K562 (cell line): ENCODE measurements at regions not wholly inside any gene's neighbourhood (a gene's known extent, or its start where the extent isn't known, plus 50 kb on each side); places are given as distances from the start of the nearest gene placed in this dataset.
A peak's percentile ranks its signal among the peaks of the same experiment; 100 is the strongest.

ENCODE experiments used
- BRCA1 ChIP-seq, 2 experiments: fragments of 450-650 bp in 1 of 2; sonication (generic) in 1 of 2; formaldehyde crosslinking in 1 of 2; IDR thresholded peaks; 2 replicates each; pipeline versions ENCODE4 v1.5.0 to v1.6.1; 2017 to 2020; ENCODE audit warnings: mild to moderate bottlenecking in 1 of 2, missing genetic modification reagents in 1 of 2
- CBFA2T3 ChIP-seq: fragments of 450-650 bp; IDR thresholded peaks from 2 replicates; pipeline ENCODE4 v1.6.1; 2017
- ETV6 ChIP-seq, 3 experiments: fragments of 150-350 bp in 1 of 3; sonication (generic) in 1 of 3; formaldehyde crosslinking in 1 of 3; IDR thresholded peaks; 2 replicates each; pipeline versions ENCODE4 v1.6.1 to v1.8.0; 2014 to 2022; ENCODE audit warnings: borderline replicate concordance in 2 of 3, low read depth in 2 of 3, antibody characterized with exemption in 1 of 3, low read length in 1 of 3, mild to moderate bottlenecking in 1 of 3, missing genetic modification reagents in 1 of 3
- GATAD2B ChIP-seq: fragments of 450-650 bp; IDR thresholded peaks from 2 replicates; pipeline ENCODE4 v1.6.1; 2017; ENCODE audit warnings: mild to moderate bottlenecking, borderline replicate concordance
- MYC ChIP-seq, 2 experiments: fragments of 250-450 bp in 1 of 2; sonication (Bioruptor Pico) in 1 of 2; IDR thresholded peaks; 2 replicates each; pipeline versions ENCODE4 v1.5.1 to v1.6.1; 2012 to 2021; ENCODE audit warnings: low read depth in 2 of 2, borderline replicate concordance in 1 of 2, improper control_type of control experiment in 1 of 2, low read length in 1 of 2, mild to moderate bottlenecking in 1 of 2, moderate library complexity in 1 of 2
- RBFOX2 ChIP-seq: fragments of 200-400 bp; formaldehyde crosslinking; IDR thresholded peaks from 2 replicates; pipeline ENCODE4 v1.6.1; 2017; ENCODE audit warnings: low read depth, mild to moderate bottlenecking, low read length, moderate library complexity
- RBM39 ChIP-seq: fragments of 200-400 bp; formaldehyde crosslinking; optimal IDR thresholded peaks from 2 replicates; pipeline ENCODE3; 2018; ENCODE audit warnings: low read depth, low read length
- SMARCA4 ChIP-seq: fragments of 450-650 bp; IDR thresholded peaks from 2 replicates; pipeline ENCODE4 v1.6.1; 2016
- SMARCE1 ChIP-seq: fragments of 450-650 bp; IDR thresholded peaks from 2 replicates; pipeline ENCODE4 v1.7.1; 2016; ENCODE audit warnings: mild to moderate bottlenecking
- ZNF212 ChIP-seq: fragments of 450-650 bp; formaldehyde crosslinking; IDR thresholded peaks from 2 replicates; pipeline ENCODE4 v1.4.0; 2020; ENCODE audit warnings: mild to moderate bottlenecking
- ZNF282 ChIP-seq: sonication (generic); formaldehyde crosslinking; IDR thresholded peaks from 2 replicates; pipeline ENCODE4 v1.8.1; 2023; ENCODE audit warnings: missing genetic modification reagents
- ZNF431 ChIP-seq: sonication (generic); formaldehyde crosslinking; IDR thresholded peaks from 2 replicates; pipeline ENCODE4 v1.8.0; 2022; ENCODE audit warnings: mild to moderate bottlenecking, missing genetic modification reagents
- ZNF507 ChIP-seq: conservative IDR thresholded peaks from 2 replicates; pipeline ENCODE4 v1.6.1; 2017; ENCODE audit warnings: missing genetic modification characterization, missing compliant biosample characterization
- ZNF717 ChIP-seq: fragments of 250-450 bp; sonication (Bioruptor Pico); IDR thresholded peaks from 2 replicates; pipeline ENCODE4 v1.5.0; 2021
- TF ChIP-seq, protein P1 (sequence below): fragments of 450-650 bp; formaldehyde crosslinking; IDR thresholded peaks from 2 replicates; pipeline ENCODE4 v1.4.0; 2022; ENCODE audit warnings: missing genetic modification characterization
- TF ChIP-seq, protein P2 (sequence below): sonication (generic); formaldehyde crosslinking; IDR thresholded peaks from 2 replicates; pipeline ENCODE4 v1.8.0; 2022; ENCODE audit warnings: mild to moderate bottlenecking, low read depth, missing genetic modification reagents
- TF ChIP-seq, protein P3 (sequence below): fragments of 450-650 bp; formaldehyde crosslinking; IDR thresholded peaks from 2 replicates; pipeline ENCODE4 v1.4.0; 2020; ENCODE audit warnings: mild to moderate bottlenecking, mixed read lengths
- TF ChIP-seq, protein P4 (sequence below): fragments of 250-450 bp; sonication (Bioruptor Pico); IDR thresholded peaks from 2 replicates; pipeline ENCODE4 v1.5.0; 2020; ENCODE audit warnings: mild to moderate bottlenecking, borderline replicate concordance
- TF ChIP-seq, protein P5 (sequence below): fragments of 450-650 bp; IDR thresholded peaks from 2 replicates; pipeline ENCODE4 v1.6.1; 2017; ENCODE audit warnings: antibody characterized with exemption

DNA sequence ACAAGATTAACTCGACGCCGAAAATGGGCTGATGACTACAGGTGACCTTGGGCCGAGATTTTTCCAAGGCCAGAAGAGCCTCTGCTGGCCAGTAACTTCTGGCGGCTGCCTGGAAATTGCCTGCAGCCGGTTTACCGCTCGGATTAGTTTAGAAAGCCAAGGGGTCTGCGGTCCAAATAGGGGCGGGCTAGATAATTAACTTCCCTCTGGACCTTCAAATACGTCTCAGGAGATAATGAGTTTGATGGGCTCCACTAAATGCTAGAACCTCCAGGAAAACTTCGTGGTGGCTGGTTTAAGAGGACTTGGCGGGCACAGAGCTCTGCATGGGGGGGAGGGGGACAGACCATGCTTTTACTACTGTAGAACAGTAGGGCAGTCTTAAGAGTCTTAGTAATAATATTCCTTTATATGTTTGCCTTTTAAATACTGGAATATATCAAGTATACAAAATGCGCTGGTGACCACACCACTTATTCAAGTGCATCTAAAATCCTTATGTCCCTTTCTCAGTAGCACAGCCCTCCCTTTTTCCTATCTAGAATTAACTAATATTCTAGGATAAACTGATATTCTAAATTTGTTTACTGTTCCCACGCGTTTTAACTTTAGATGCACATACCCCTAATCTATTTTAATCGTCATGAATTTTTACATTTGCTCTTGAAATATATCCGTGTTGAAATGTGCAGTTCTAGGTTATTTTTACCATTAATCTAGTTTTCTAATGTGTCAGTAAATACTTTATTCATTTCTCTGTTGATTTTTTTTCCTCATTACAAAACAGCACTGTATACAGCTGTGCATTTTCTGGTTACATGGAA, 107.5 kb upstream of the PRSS16 start (continued):
- TF ChIP-seq BRCA1 (IDR thresholded peaks at IDR 0.05) (no peak), BRCA1 (CRISPR knock-in tag; IDR thresholded peaks at IDR 0.05) (no peak; the same call in 1 of the 2 replicates), RBFOX2 (no peak; the same call in none of the 2 replicates), GATAD2B (peak; percentile 45; the same call in 1 of the 2 replicates), ZNF717 (CRISPR knock-in tag) (peak; percentile 80), SMARCA4 (no peak), RBM39 (peak; percentile 45), ETV6 (IDR thresholded peaks at IDR 0.05; ENCODE audit: borderline replicate concordance in 1 of 2, low read depth in 2 of 2, low read length in 1 of 2) (0 out of 4 replicates have a peak, but pooled peaks of 1 of the 2 experiments have one; percentile 26), ETV6 (CRISPR knock-in tag; IDR thresholded peaks at IDR 0.05; ENCODE audit: borderline replicate concordance) (no peak), CBFA2T3 (no peak), ZNF282 (CRISPR knock-in tag) (no peak), SMARCE1 (no peak), ZNF507 (no peak), ZNF431 (CRISPR knock-in tag) (0 out of 2 replicates have a peak, but pooled peaks have one; percentile 3), ZNF212 (no peak), MYC (IDR thresholded peaks at IDR 0.05; ENCODE audit: low read depth, low read length) (no peak), MYC (CRISPR knock-in tag; IDR thresholded peaks at IDR 0.05; ENCODE audit: borderline replicate concordance, low read depth) (no peak)
- TF ChIP-seq, protein P1, sequence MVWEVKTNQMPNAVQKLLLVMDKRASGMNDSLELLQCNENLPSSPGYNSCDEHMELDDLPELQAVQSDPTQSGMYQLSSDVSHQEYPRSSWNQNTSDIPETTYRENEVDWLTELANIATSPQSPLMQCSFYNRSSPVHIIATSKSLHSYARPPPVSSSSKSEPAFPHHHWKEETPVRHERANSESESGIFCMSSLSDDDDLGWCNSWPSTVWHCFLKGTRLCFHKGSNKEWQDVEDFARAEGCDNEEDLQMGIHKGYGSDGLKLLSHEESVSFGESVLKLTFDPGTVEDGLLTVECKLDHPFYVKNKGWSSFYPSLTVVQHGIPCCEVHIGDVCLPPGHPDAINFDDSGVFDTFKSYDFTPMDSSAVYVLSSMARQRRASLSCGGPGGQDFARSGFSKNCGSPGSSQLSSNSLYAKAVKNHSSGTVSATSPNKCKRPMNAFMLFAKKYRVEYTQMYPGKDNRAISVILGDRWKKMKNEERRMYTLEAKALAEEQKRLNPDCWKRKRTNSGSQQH (CRISPR knock-in tag) = no peak
- TF ChIP-seq, protein P2, sequence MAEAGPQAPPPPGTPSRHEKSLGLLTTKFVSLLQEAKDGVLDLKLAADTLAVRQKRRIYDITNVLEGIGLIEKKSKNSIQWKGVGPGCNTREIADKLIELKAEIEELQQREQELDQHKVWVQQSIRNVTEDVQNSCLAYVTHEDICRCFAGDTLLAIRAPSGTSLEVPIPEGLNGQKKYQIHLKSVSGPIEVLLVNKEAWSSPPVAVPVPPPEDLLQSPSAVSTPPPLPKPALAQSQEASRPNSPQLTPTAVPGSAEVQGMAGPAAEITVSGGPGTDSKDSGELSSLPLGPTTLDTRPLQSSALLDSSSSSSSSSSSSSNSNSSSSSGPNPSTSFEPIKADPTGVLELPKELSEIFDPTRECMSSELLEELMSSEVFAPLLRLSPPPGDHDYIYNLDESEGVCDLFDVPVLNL = no peak
- TF ChIP-seq, protein P3, sequence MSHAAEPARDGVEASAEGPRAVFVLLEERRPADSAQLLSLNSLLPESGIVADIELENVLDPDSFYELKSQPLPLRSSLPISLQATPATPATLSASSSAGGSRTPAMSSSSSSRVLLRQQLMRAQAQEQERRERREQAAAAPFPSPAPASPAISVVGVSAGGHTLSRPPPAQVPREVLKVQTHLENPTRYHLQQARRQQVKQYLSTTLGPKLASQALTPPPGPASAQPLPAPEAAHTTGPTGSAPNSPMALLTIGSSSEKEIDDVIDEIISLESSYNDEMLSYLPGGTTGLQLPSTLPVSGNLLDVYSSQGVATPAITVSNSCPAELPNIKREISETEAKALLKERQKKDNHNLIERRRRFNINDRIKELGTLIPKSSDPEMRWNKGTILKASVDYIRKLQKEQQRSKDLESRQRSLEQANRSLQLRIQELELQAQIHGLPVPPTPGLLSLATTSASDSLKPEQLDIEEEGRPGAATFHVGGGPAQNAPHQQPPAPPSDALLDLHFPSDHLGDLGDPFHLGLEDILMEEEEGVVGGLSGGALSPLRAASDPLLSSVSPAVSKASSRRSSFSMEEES (CRISPR knock-in tag) = no peak
- TF ChIP-seq, protein P4, sequence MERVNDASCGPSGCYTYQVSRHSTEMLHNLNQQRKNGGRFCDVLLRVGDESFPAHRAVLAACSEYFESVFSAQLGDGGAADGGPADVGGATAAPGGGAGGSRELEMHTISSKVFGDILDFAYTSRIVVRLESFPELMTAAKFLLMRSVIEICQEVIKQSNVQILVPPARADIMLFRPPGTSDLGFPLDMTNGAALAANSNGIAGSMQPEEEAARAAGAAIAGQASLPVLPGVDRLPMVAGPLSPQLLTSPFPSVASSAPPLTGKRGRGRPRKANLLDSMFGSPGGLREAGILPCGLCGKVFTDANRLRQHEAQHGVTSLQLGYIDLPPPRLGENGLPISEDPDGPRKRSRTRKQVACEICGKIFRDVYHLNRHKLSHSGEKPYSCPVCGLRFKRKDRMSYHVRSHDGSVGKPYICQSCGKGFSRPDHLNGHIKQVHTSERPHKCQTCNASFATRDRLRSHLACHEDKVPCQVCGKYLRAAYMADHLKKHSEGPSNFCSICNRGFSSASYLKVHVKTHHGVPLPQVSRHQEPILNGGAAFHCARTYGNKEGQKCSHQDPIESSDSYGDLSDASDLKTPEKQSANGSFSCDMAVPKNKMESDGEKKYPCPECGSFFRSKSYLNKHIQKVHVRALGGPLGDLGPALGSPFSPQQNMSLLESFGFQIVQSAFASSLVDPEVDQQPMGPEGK (CRISPR knock-in tag) = no peak; the same call in 1 of the 2 replicates
- TF ChIP-seq, protein P5, sequence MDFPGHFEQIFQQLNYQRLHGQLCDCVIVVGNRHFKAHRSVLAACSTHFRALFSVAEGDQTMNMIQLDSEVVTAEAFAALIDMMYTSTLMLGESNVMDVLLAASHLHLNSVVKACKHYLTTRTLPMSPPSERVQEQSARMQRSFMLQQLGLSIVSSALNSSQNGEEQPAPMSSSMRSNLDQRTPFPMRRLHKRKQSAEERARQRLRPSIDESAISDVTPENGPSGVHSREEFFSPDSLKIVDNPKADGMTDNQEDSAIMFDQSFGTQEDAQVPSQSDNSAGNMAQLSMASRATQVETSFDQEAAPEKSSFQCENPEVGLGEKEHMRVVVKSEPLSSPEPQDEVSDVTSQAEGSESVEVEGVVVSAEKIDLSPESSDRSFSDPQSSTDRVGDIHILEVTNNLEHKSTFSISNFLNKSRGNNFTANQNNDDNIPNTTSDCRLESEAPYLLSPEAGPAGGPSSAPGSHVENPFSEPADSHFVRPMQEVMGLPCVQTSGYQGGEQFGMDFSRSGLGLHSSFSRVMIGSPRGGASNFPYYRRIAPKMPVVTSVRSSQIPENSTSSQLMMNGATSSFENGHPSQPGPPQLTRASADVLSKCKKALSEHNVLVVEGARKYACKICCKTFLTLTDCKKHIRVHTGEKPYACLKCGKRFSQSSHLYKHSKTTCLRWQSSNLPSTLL = no peak
